GM21529 (cell line): ENCODE measurements at regions not wholly inside any gene's neighbourhood (a gene's known extent, or its start where the extent isn't known, plus 50 kb on each side); places are given as distances from the start of the nearest gene placed in this dataset.
"Not testable (repeated sequence)": the region's sequence is repeated elsewhere in the genome, so short reads cannot be mapped to it uniquely, and the experiment has no call there.

Experiments
- ATAC-seq: cut with Tn5 transposase; IDR thresholded peaks from one replicate; pipeline ENCODE4 v1.9.1; 2021; ENCODE audit not compliant: unreplicated experiment

- ATAC-seq: no peak
Measured at GRCh38 chr5:102613661-102614060, 114.9 kb upstream of the SLCO6A1 start.

- no peak for ATAC-seq
Measured at GRCh38 chr5:102617191-102618187, 118.7 kb upstream of the SLCO6A1 start.

GRCh38 chr5:102622262-102622661 lies 123.5 kb upstream of the SLCO6A1 start:
- no peak for ATAC-seq

- ATAC-seq: no peak
Measured at GRCh38 chr5:102623329-102624065, 124.7 kb upstream of the SLCO6A1 start.

GRCh38 chr5:102624405-102624804 lies 125.6 kb upstream of the SLCO6A1 start:
- no peak for ATAC-seq

GRCh38 chr5:102625468-102625867 lies 126.7 kb upstream of the SLCO6A1 start:
- ATAC-seq: no peak

- no peak for ATAC-seq
Measured at GRCh38 chr5:102625928-102626327, 127.1 kb upstream of the SLCO6A1 start.

GRCh38 chr5:102627315-102627714 lies 127.8 kb upstream of the PAM start:
- no peak for ATAC-seq

- ATAC-seq: no peak
Measured at GRCh38 chr5:102628441-102629175, 126.5 kb upstream of the PAM start.

- no peak for ATAC-seq
Measured at GRCh38 chr5:102629827-102630605, 125.1 kb upstream of the PAM start.

GRCh38 chr5:102635399-102635798 lies 119.7 kb upstream of the PAM start:
- not testable (repeated sequence) for ATAC-seq

- ATAC-seq: no peak
Measured at GRCh38 chr5:102638316-102638715, 116.8 kb upstream of the PAM start.

- ATAC-seq: no peak
Measured at GRCh38 chr5:102638912-102639652, 116.0 kb upstream of the PAM start.

GRCh38 chr5:102649731-102650130 lies 105.4 kb upstream of the PAM start:
- no peak for ATAC-seq

- ATAC-seq: no peak
Measured at GRCh38 chr5:102651466-102651865, 103.6 kb upstream of the PAM start.

GRCh38 chr5:102654559-102655349 lies 100.4 kb upstream of the PAM start:
- ATAC-seq: no peak

- ATAC-seq: no peak
Measured at GRCh38 chr5:102659151-102659550, 96.0 kb upstream of the PAM start.

GRCh38 chr5:102660111-102660510 lies 95.0 kb upstream of the PAM start:
- no peak for ATAC-seq
